ENCODE measurements at regions not wholly inside any gene's neighbourhood (a gene's known extent, or its start where the extent isn't known, plus 50 kb on each side); places are given as distances from the start of the nearest gene placed in this dataset.

DNA sequence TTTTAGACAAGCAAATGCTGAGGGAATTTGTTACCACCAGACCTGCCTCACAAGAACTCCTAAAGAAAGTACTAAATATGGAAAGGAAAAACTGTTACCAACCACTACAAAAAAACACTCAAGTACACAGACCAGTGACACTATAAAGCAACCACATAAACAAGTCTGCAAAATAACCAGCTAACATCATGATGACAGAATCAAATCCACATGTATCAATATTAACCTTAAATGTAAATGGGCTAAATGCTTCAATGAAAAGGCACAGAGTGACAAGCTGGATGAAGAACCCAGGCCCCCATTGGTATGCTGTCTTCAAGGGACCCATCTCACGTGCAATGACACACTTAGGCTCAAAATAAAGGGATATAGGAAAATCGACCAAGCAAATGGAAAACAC lies 529.9 kb upstream of the CAMK1G start:
- TF ChIP-seq, protein P1, sequence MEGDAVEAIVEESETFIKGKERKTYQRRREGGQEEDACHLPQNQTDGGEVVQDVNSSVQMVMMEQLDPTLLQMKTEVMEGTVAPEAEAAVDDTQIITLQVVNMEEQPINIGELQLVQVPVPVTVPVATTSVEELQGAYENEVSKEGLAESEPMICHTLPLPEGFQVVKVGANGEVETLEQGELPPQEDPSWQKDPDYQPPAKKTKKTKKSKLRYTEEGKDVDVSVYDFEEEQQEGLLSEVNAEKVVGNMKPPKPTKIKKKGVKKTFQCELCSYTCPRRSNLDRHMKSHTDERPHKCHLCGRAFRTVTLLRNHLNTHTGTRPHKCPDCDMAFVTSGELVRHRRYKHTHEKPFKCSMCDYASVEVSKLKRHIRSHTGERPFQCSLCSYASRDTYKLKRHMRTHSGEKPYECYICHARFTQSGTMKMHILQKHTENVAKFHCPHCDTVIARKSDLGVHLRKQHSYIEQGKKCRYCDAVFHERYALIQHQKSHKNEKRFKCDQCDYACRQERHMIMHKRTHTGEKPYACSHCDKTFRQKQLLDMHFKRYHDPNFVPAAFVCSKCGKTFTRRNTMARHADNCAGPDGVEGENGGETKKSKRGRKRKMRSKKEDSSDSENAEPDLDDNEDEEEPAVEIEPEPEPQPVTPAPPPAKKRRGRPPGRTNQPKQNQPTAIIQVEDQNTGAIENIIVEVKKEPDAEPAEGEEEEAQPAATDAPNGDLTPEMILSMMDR (IDR thresholded peaks at IDR 0.05; ENCODE audit: borderline replicate concordance, extremely low read depth, low read length, poor library complexity, severe bottlenecking), result no peak
- TF ChIP-seq EZH2 (IDR thresholded peaks at IDR 0.05; ENCODE audit: borderline replicate concordance, low read depth, low read length, severe bottlenecking), result no peak

Measured in DND-41 (cell line).